ENCODE measurements at regions not wholly inside any gene's neighbourhood (a gene's known extent, or its start where the extent isn't known, plus 50 kb on each side); places are given as distances from the start of the nearest gene placed in this dataset.

GRCh38 chr1:72848997-72849396 lies 566.7 kb upstream of the NEGR1 start:
- TF ChIP-seq POLR2AphosphoS5 (IDR thresholded peaks at IDR 0.05; ENCODE audit: low read depth) (no peak), EZH2 (IDR thresholded peaks at IDR 0.05; ENCODE audit: low read depth, unreplicated experiment) (no peak), REST (IDR thresholded peaks at IDR 0.05; ENCODE audit: unreplicated experiment) (no peak), ZNF114 (CRISPR knock-in tag; IDR thresholded peaks at IDR 0.05) (no peak), JUNB (IDR thresholded peaks at IDR 0.05; ENCODE audit: unreplicated experiment) (no peak), CREB1 (CRISPR knock-in tag; IDR thresholded peaks at IDR 0.05; ENCODE audit: low read depth) (no peak), STAT1 (IDR thresholded peaks at IDR 0.05; ENCODE audit: unreplicated experiment) (no peak), EZH2phosphoT487 (IDR thresholded peaks at IDR 0.05; ENCODE audit: unreplicated experiment) (no peak), ETS1 (IDR thresholded peaks at IDR 0.05) (no peak), NANOG (IDR thresholded peaks at IDR 0.05; ENCODE audit: borderline replicate concordance) (no peak)
- TF ChIP-seq, protein P1, sequence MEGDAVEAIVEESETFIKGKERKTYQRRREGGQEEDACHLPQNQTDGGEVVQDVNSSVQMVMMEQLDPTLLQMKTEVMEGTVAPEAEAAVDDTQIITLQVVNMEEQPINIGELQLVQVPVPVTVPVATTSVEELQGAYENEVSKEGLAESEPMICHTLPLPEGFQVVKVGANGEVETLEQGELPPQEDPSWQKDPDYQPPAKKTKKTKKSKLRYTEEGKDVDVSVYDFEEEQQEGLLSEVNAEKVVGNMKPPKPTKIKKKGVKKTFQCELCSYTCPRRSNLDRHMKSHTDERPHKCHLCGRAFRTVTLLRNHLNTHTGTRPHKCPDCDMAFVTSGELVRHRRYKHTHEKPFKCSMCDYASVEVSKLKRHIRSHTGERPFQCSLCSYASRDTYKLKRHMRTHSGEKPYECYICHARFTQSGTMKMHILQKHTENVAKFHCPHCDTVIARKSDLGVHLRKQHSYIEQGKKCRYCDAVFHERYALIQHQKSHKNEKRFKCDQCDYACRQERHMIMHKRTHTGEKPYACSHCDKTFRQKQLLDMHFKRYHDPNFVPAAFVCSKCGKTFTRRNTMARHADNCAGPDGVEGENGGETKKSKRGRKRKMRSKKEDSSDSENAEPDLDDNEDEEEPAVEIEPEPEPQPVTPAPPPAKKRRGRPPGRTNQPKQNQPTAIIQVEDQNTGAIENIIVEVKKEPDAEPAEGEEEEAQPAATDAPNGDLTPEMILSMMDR (conservative IDR thresholded peaks at IDR 0.05; ENCODE audit: low read depth in 2 of 2), result no peak

Data from GM23338 (cell line).